CD14-positive monocyte (primary cell): ENCODE measurements at regions not wholly inside any gene's neighbourhood (a gene's known extent, or its start where the extent isn't known, plus 50 kb on each side); places are given as distances from the start of the nearest gene placed in this dataset.

Experiments
- DNase-seq, 3 donors: peaks; one replicate each; pipeline ENCODE4 v3.0.0-alpha.2; 2011 to 2022
- H2AFZ ChIP-seq: 2 replicates; pipeline ENCODE4 v1.6.0; 2012; ENCODE audit warnings: mild to moderate bottlenecking, low read depth, low read length, inconsistent platforms; ENCODE audit not compliant: insufficient read depth, poor library complexity, severe bottlenecking
- H3K27ac ChIP-seq, 2 donors: 1 replicate in 1 of 2; 2 replicates in 1 of 2; pipeline ENCODE4 v1.5.1; 2012 to 2013; ENCODE audit warnings: low read length in 2 of 2, control low read depth in 1 of 2, inconsistent platforms in 1 of 2, low read depth in 1 of 2, mild to moderate bottlenecking in 1 of 2
- H3K27me3 ChIP-seq, 2 donors: one replicate each; pipeline versions ENCODE4 v1.6.0 to v1.6.1; 2011 to 2013; ENCODE audit warnings: low read length in 2 of 2; ENCODE audit not compliant: control insufficient read depth in 2 of 2, insufficient read depth in 2 of 2
- H3K36me3 ChIP-seq, 2 donors: replicated peaks in 1 of 2; 1 replicate in 1 of 2; 2 replicates in 1 of 2; pipeline versions ENCODE4 v1.5.1 to v1.6.1; 2012 to 2013; ENCODE audit warnings: low read length in 2 of 2, control low read depth in 1 of 2, inconsistent platforms in 1 of 2, mild to moderate bottlenecking in 1 of 2; ENCODE audit not compliant: insufficient read depth in 2 of 2, control insufficient read depth in 1 of 2
- H3K4me1 ChIP-seq, 2 donors: 1 replicate in 1 of 2; 2 replicates in 1 of 2; pipeline versions ENCODE4 v1.5.1 to v1.6.1; 2012 to 2013; ENCODE audit warnings: low read length in 2 of 2, control low read depth in 1 of 2, inconsistent platforms in 1 of 2, mild to moderate bottlenecking in 1 of 2, moderate library complexity in 1 of 2; ENCODE audit not compliant: insufficient read depth in 2 of 2, control insufficient read depth in 1 of 2
- H3K4me2 ChIP-seq: replicated peaks from 2 replicates; pipeline ENCODE3; 2012; ENCODE audit warnings: low read length, moderate library complexity, mild to moderate bottlenecking; ENCODE audit not compliant: poor library complexity, severe bottlenecking; ENCODE audit errors: extremely low read depth
- H3K4me3 ChIP-seq, 3 experiments: fragments of 200-600 bp in 1 of 3; sonication (generic) in 1 of 3; replicated peaks in 1 of 3; 1 replicate in 2 of 3; 2 replicates in 1 of 3; pipeline ENCODE4 v1.5.1; 2011 to 2013; ENCODE audit warnings: low read length in 3 of 3, mild to moderate bottlenecking in 3 of 3, control low read depth in 2 of 3, low read depth in 2 of 3, inconsistent platforms in 1 of 3, moderate library complexity in 1 of 3
- H3K79me2 ChIP-seq: 2 replicates; pipeline ENCODE4 v1.6.0; 2012; ENCODE audit warnings: mild to moderate bottlenecking, control low read depth, inconsistent platforms, low read length, moderate library complexity; ENCODE audit not compliant: insufficient read depth
- H3K9ac ChIP-seq: 2 replicates; pipeline ENCODE4 v1.6.0; 2017; ENCODE audit warnings: low read length, mild to moderate bottlenecking; ENCODE audit not compliant: insufficient read depth, poor library complexity, severe bottlenecking
- H3K9me3 ChIP-seq, 2 donors: replicated peaks in 1 of 2; 1 replicate in 1 of 2; 2 replicates in 1 of 2; pipeline versions ENCODE4 v1.5.1 to v1.6.1; 2012 to 2013; ENCODE audit warnings: low read length in 2 of 2, control low read depth in 1 of 2; ENCODE audit not compliant: control insufficient read depth in 1 of 2, insufficient read depth in 1 of 2
- H4K20me1 ChIP-seq: 2 replicates; pipeline ENCODE4 v1.6.0; 2012; ENCODE audit warnings: mild to moderate bottlenecking, low read length, control low read depth, moderate library complexity; ENCODE audit not compliant: insufficient read depth
- H3K27ac Mint-ChIP-seq, 7 donors: one replicate each; pipeline ENCODE4 v1.8.0; 2020; ENCODE audit warnings: mild to moderate bottlenecking in 7 of 7, mixed read lengths in 7 of 7, moderate library complexity in 6 of 7, inconsistent platforms in 2 of 7
- H3K27me3 Mint-ChIP-seq, 3 donors: one replicate each; pipeline ENCODE4 v1.8.0; 2021 to 2022; ENCODE audit warnings: low read depth in 3 of 3, mild to moderate bottlenecking in 3 of 3, mixed read lengths in 3 of 3, moderate library complexity in 3 of 3, inconsistent platforms in 1 of 3
- H3K36me3 Mint-ChIP-seq, 2 donors: one replicate each; pipeline ENCODE4 v1.8.0; 2020; ENCODE audit warnings: mixed read lengths in 2 of 2, inconsistent platforms in 1 of 2, mild to moderate bottlenecking in 1 of 2
- H3K4me1 Mint-ChIP-seq: one replicate; pipeline ENCODE4 v1.8.0; 2020; ENCODE audit warnings: mild to moderate bottlenecking, mixed read lengths
- H3K4me3 Mint-ChIP-seq, 2 donors: one replicate each; pipeline ENCODE4 v1.8.0; 2020; ENCODE audit warnings: mild to moderate bottlenecking in 2 of 2, mixed read lengths in 2 of 2, moderate library complexity in 1 of 2
- H3K9me3 Mint-ChIP-seq, 7 donors: one replicate each; pipeline ENCODE4 v1.8.0; 2020 to 2022; ENCODE audit warnings: mixed read lengths in 7 of 7, mild to moderate bottlenecking in 6 of 7, moderate library complexity in 6 of 7, inconsistent platforms in 2 of 7
- CTCF ChIP-seq: fragments of 200-600 bp; IDR thresholded peaks from one replicate; pipeline ENCODE4 v1.8.0; 2022; ENCODE audit warnings: antibody characterized with exemption, mild to moderate bottlenecking
- WGBS: methylation state at CpG from one replicate; pipeline ENCODE4 v1.1.5; 2013; ENCODE audit warnings: missing lambda C conversion rate; ENCODE audit not compliant: insufficient coverage; 5-methylcytosine and 5-hydroxymethylcytosine counted together
- intact Hi-C, 2 donors: fragments of 100-400 bp; cut with micrococcal nuclease; formaldehyde crosslinking; loops; one replicate each; pipeline versions ENCODE4 v1.15.0 to v1.15.1; 2023

- Histone ChIP-seq H3K27ac (no peak overlapping the region), H3K4me3 (no peak overlapping the region), H3K9ac (no peak overlapping the region), H3K27me3 (no peaks in the 10 kb centered on the region), H2AFZ (no peak overlapping the region), H3K79me2 (no peaks in the 10 kb centered on the region), H3K9me3 (peaks cover 5 to 12% of the 10 kb centered on the region in 2 donors), H3K4me1 (no peaks in the 10 kb centered on the region), H3K4me2 (no peak overlapping the region), H4K20me1 (no peaks in the 10 kb centered on the region), H3K36me3 (no peaks in the 10 kb centered on the region)
- no peak for TF ChIP-seq CTCF
- no peaks in the 10 kb centered on the region for H3K27me3 Mint-ChIP-seq
- intact Hi-C loops = no loop called here
- peaks cover 4 to 23% (median 16%) of the 10 kb centered on the region in 7 donors for H3K9me3 Mint-ChIP-seq
- DNase-seq = no peak
- H3K27ac Mint-ChIP-seq = no peak overlapping the region
- H3K4me1 Mint-ChIP-seq = no peaks in the 10 kb centered on the region
- no peaks in the 10 kb centered on the region for H3K36me3 Mint-ChIP-seq
- no peak overlapping the region for H3K4me3 Mint-ChIP-seq
These were observed 1212.6 kb downstream of the SLITRK5 start for GRCh38 chr13:88883741-88884140.

GRCh38 chr13:88887045-88887662 lies 1216.0 kb downstream of the SLITRK5 start:
- H3K36me3 ChIP-seq = no peaks in the 10 kb centered on the region
- peaks cover 5 to 11% of the 10 kb centered on the region in 2 donors for H3K9me3 ChIP-seq
- no peak overlapping the region for H3K27ac Mint-ChIP-seq
- intact Hi-C loops = no loop called here
- H3K4me1 ChIP-seq = no peaks in the 10 kb centered on the region
- no peaks in the 10 kb centered on the region for H3K36me3 Mint-ChIP-seq
- H2AFZ ChIP-seq = no peak overlapping the region
- no peaks in the 10 kb centered on the region for H3K4me1 Mint-ChIP-seq
- no peak overlapping the region for H3K4me3 ChIP-seq
- no peaks in the 10 kb centered on the region for H3K79me2 ChIP-seq
- H3K4me3 Mint-ChIP-seq = no peak overlapping the region
- no peaks in the 10 kb centered on the region for H4K20me1 ChIP-seq
- H3K27ac ChIP-seq = no peak overlapping the region
- no peaks in the 10 kb centered on the region for H3K27me3 Mint-ChIP-seq
- DNase-seq = no peak
- H3K9ac ChIP-seq = no peak overlapping the region
- H3K27me3 ChIP-seq = no peaks in the 10 kb centered on the region
- peaks cover 4 to 16% (median 11%) of the 10 kb centered on the region in 7 donors for H3K9me3 Mint-ChIP-seq
- WGBS = 92% methylated on average over 9 of the region's 11 CpGs
- TF ChIP-seq CTCF = no peak
- no peak overlapping the region for H3K4me2 ChIP-seq
